Right lobe of liver (tissue), 4 donors: ENCODE measurements at regions not wholly inside any gene's neighbourhood (a gene's known extent, or its start where the extent isn't known, plus 50 kb on each side); places are given as distances from the start of the nearest gene placed in this dataset.

Experiments
- CTCF ChIP-seq, 4 donors: fragments of 200-600 bp in 3 of 4; fragments of 450-650 bp in 1 of 4; IDR thresholded peaks; one replicate each; pipeline versions ENCODE4 v1.5.1 to v1.8.0; 2016 to 2022; ENCODE audit warnings: antibody characterized with exemption in 4 of 4, mild to moderate bottlenecking in 2 of 4
- POLR2A ChIP-seq: fragments of 450-650 bp; IDR thresholded peaks from one replicate; pipeline ENCODE4 v1.6.1; 2017; ENCODE audit warnings: antibody characterized with exemption, mild to moderate bottlenecking
- donor health status: DM: no; HTN: no; CAD: no.
- donor health status: DM: no; HTN: no; CAD: no.
- donor health status: DM: no; HTN: yes; CAD: no.

GRCh38 chr1:117275055-117275454 is 64.3 kb upstream of the VTCN1 start:
- no peak for TF ChIP-seq CTCF (IDR thresholded peaks at IDR 0.05)
- TF ChIP-seq POLR2A: no peak
